Activated gamma-delta T cell treated with anti-CD3 and anti-CD28 coated beads, Interleukin-2, amount 50 U/mL, for 16 hours (primary cell): ENCODE measurements at regions not wholly inside any gene's neighbourhood (a gene's known extent, or its start where the extent isn't known, plus 50 kb on each side); places are given as distances from the start of the nearest gene placed in this dataset.

Experiments
- DNase-seq: peaks from one replicate; pipeline ENCODE4 v3.0.0-alpha.2; 2020; ENCODE audit warnings: low read depth

DNA sequence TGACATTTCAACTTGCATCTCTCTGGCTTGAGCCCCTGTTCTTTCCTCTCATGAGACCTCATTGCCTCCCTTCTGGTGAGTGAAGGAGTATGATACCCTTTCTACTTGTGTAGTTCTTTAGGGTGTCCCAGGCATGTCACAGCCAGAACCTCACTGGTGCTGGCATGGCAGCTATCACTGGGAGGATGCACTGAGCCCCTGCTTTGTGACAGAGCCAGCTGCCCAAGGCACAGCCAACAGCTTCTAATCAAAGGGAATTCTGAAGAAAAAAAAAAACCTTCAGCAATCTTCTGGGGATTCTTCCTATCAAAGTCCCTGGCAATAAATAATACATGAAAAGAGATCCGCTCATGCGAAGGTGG is 652.6 kb upstream of the KLF4 start:
- no peak for DNase-seq

DNA sequence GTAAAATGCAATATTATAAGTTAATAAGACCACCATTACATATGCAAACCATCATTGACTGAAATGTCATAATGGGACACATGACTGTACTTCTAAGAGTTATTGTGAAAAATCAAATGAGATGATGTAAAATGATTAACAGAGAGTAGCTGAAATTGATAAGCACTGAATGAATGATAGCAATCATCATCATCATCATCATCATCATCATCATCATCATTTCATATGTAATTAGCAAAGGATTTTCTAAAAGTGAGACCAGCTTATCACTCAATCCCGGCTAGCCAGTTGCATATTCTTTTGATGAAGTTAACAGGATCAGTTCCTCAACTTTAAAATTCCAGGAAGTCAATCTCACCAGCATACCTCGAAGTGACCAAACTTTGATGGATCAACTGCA is 650.3 kb upstream of the KLF4 start:
- DNase-seq: no peak

DNA sequence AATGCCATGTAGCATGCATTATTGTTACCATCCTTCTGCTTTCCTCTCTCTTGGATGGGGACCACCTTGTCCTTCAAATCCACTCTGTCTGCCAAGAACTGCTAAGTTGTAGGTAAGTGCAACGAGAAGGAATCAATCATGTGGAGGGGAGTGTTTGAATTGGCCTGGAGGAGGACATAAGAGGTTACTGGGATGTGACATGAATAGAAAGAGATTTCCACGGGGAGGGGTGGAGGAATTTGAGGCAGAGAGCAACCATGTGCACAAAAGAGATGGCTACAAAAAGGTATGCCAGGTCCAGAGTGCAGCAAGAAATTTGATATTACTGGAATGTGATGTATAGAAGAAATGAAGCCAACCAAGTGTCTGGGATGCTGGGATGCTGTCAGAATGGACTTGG is 648.9 kb upstream of the KLF4 start:
- no peak for DNase-seq

DNA sequence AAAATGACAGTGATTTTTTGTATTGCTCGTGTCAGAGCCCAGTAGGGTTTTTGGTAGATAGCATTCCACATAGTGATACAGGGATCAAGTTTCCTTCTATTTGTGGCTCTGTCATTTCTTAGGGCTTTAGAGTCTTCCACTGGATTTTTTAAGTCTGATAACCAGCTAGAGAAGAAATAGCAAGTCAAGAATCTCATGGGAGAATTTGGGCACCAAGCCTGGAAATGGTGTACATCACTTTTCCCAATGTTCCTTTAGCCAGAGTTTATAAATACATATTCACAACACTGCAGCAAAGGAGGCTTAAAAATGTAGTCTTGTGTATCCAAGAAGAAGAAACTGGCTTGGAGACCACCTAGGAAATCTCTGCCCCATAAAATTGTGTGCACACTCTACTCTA is 647.1 kb upstream of the KLF4 start:
- DNase-seq: no peak

DNA sequence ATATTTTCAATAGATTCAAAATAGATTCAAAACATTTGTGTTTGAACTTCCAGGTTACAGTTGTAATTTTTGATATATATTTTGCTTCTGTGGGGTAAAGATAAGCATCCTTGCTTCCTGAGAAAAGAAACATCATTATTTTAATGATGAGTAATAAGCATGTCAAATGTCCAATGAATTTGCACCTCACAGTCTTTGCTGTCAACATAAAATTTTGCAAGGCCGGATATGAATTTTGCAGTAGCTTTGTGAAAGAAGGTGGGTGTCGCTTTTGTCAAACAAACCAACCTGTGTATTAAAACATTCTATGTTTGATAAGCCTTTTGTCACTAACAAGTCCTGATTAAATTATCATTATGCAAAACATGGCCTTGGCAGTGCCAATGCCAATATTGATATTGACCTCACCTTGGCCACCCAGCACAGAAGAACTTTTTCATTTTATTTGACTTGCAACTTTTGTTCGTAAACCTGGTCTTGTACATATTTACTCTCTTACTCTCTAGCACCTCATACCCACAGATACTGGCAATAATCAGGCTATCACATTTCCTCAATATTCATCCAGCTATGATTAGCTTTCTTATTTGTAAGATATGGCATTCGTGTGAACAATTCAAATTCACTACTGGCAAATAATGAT is 645.0 kb upstream of the KLF4 start:
- DNase-seq: no peak

DNA sequence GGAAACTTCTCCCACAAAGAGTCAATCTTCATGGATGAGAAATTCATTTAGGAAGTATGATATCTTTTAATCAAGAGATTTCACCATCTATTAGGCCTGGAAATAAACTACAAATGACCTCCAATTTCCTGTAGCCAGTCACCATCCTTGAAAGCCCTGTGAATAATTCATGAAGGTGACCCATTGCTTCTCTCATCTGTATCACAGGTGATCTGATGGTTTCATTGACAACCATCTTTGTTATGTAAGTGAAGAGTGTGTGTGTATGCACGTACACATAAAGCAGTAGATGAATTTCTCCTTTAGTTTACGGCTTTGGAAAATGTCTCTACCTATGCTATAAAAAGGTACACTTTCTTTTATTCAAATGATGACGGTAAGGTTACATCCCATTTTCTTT is 644.1 kb upstream of the KLF4 start:
- no peak for DNase-seq

DNA sequence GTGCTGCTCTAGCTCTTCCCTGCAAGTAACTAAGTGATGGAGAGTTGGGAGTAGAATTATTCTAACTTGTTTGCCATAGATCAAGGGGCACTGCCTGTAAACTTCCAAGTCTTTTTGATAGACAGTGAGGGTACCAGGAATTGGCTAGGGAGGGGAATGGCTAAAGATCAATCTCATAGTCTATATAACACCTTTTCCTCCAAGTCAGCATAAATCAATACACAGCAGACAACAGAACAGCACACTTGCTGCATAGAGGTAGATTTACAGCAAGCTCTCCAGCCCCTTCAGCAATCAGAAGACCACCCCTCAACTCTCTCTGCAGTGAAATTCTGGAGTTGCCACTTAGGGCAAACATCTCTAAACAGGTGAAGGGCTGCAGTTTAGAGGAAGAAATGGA is 643.5 kb upstream of the KLF4 start:
- no peak for DNase-seq

DNA sequence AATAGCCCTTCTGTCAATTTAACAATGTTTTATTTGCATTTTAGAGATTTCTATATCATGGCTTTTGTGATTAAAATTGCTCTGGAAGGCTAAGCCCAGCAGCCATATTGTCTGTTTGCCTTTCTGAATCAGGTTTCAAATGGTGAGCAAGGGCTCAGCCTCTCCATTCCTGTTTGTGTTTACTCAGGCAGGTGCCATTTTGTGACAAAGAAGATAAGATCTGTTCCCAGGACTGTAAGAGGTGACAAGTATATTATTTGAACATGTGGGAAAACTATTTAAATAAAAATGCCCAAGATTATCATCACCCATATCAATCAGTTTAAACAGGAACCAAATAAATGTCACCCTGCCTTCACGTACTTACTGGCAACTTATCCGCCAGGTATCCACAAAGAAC is 641.3 kb upstream of the KLF4 start:
- DNase-seq: no peak

DNA sequence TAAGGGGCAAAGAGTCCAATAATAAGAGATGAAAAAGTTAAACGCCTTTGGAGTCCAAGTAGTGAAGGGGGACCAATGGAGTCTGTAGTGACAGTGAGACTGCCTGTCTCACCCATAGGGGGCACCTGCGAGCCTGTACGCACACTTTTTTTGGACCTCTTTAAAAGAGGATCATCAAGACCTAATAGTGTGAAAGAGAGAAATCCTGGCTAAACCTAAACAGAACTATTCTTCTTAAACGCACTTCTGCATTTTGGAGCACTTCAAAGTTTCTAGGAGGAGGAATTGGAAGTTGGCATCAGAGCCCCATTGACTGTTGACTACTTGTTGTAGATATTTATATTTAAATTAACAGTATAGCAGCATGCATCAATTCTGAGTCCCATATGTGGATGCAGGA is 636.1 kb upstream of the KLF4 start:
- DNase-seq: no peak

DNA sequence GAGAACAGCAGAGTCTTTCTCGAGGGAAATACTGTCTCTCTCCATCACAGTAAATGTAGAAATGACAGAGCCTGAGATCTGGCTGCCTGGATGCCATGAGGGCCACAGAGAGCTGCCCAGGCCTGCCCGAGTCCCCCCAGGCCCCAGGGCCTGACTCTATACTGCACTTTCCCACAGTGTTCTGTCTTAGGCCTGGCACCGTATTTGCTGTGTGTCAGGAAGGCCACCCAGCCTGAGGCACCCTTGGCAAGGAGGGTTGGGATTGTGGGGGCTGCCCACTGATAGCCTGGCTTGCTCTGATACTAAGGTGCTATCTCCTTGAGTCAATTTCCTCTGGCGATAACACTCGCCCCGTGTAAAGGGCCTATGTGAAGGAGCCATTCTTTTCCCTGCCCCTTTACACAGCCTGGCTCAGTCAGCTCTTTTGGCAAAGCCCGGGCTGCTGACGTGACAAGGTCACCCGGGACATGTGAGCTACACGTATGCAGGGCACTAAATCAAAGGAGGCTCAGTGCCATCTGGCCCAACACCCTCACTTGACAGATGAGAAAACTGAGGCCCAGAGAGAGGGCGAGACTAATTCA is 630.1 kb upstream of the KLF4 start:
- DNase-seq: no peak

DNA sequence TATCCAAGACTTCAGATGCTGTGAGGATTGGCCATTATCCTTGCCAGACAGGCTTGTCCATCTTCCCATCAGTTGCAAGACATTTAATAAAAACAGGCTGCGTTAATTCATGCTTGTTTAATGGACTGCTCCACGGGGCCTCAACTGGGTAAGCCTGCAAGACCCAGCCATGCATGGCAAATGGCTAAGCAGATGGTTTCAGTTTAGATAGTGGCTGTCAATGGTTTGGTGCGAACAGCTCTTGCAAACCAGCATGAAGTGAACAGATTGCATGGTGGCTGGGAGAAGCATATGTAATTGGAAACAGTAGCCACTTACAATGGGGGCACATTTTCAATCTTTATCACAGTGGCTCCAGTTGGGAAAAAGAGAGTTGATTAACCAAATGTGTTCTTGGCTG is 628.2 kb upstream of the KLF4 start:
- DNase-seq: no peak

DNA sequence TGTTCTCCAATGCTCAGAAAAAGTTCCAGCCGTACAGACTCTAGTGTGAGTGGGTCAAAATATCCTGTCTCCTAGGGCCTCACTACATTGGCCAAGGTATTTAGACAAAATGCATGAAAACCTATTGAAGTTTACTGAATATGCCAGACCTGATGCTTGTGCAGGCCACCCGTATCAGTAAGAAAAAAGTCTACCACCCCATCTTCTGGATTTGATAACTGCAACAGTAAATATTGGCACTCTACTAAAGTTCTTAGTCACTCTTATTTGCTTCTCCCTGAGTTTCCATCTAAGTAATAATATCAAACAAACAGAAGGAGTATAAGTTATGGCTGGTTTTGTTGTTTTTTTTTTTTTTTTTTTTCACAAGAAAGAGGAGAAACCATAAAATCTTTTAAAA is 627.7 kb upstream of the KLF4 start:
- DNase-seq: no peak

DNA sequence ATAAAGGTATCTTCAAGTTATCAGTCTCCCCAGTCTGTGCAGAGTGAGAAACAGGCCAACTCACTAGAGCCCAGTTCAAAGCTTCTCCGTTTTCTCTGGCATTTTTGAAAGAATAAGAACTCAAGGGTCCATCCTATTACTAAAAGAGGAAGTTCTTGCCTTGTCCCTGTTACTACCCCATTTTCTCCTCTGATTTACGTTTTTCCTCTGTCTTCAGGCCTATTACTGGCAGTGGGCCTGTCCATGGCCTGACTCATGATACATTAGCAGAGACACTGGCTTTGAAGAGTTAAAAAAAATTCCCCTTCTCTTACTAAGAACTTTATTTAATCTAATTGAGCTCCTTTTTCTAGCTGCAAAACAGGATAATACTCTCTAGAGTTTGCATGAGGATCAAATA is 624.0 kb upstream of the KLF4 start:
- no peak for DNase-seq

DNA sequence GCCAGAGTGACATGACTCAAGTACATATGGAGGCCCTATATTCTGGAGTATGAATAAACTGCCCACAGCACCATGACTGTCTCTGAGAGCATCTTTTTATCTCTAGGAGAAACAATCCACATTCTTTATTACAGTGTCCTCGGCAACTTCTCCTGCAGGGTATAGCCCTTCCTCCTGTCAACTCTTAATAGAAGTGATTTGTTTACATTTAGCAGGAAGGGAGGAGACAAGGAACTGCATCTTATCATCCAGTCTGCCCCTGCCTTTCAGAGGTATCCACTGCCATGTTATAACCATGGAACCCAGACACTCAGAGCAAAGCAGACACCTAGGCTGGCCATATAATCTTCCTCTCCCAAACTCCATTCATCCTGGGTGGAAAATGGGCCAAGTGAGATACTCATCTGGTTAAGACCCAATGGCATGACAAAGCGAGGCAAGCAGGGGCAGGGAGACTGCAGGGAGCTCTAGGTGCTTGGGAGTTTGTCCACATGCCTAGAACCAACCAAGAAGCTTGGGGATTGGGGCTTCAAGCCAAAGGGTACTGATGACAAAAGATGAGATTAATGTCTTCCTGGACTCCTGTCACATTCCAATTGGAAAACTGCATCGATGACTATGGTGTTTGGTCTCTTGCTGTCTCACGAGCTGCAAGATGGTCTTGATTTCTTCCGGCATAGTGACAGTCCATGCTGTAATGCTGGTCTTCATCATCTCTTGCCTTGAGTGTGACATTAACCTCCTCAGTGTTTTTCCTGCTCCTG is 620.5 kb upstream of the KLF4 start:
- DNase-seq: no peak

DNA sequence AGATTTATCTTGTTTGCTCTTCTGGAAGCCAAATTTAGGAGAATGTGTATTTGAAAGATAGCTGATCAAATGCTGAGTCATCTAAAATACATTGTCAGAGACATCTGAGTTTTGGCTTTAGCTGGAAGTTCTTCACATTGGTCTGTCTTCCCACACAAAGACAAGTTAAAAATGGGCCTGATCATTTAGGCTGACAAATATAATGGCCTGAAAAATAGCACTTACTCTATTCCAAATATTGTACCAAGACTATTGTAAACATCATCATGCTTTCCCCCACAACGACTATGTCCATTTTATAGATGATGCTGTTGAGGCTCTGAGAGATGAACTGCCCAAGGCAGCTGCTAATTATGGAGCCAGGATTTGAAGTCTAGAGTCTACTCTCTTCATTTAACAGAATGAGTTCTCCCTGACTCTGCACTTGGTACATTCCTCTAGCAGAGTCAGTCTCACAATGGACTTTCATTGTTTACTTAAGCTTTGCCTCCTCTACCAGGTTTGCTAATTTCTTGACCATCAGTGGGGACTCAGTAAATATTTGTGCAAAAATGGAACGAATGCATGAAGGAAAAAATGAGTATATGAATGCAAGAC is 619.4 kb upstream of the KLF4 start:
- DNase-seq: no peak

DNA sequence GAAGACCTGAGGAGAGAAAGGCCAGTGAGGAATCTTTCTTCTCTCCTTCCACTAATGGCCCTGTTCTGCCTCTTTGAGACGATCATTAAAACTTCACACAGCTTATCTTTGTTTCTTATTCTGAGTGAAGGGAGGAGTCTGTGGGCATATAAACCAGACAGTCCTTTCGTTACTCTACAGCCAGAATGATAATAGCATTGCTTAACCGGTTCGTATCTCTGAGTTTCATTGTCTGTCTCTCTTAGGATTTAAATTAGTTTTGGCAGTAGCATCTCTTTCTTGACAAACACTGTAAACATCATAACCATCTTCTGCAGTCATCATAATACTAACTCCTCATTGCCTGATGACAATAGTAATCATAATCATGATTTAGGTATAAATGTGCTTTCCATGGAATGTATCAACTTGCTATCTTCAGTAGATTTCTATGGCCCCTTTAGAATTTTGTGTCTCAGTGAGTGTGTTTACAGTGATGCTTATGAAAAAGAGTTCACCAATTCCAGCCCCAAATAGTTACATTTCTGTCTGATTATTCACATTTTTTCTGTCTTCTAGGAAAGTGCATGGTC is 618.8 kb upstream of the KLF4 start:
- DNase-seq: no peak

DNA sequence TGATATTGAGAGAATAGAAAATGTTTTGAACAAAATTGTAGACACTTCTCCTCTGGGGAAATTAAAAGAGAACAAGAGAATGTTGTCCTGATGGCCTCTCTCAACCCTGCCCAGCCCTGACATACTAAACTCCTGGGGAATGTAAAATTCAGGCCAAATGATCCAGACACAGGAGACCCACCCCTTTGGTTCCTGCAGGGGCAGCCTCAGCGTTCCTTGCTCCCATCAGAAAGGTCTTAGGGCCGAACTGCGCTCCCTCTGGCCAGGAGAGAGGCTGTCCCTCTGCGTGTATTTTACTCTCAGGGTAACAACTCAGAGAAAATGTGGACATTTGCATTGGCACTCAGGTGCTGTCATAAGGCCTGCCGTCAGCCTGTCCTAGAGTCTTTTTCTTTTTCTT is 616.3 kb upstream of the KLF4 start:
- no peak for DNase-seq

DNA sequence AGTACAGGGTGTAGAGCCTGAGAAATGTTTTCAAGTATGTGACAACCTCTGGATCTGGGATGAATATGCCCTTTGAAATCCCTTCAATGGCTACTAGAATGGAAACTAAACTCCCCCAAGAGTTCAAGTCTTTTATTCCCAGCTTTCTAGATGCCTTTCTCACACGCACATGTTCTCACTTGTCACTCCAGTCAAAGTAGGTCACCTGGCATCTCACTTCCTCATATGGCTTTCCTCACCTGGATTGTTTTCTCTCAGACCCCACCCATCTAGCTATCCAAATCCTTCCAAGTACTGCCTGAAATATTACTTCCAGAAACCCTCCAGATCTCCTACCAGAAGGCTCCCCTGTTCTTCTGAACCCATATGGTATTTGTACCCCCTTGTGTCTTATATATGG is 615.4 kb upstream of the KLF4 start:
- DNase-seq: no peak

DNA sequence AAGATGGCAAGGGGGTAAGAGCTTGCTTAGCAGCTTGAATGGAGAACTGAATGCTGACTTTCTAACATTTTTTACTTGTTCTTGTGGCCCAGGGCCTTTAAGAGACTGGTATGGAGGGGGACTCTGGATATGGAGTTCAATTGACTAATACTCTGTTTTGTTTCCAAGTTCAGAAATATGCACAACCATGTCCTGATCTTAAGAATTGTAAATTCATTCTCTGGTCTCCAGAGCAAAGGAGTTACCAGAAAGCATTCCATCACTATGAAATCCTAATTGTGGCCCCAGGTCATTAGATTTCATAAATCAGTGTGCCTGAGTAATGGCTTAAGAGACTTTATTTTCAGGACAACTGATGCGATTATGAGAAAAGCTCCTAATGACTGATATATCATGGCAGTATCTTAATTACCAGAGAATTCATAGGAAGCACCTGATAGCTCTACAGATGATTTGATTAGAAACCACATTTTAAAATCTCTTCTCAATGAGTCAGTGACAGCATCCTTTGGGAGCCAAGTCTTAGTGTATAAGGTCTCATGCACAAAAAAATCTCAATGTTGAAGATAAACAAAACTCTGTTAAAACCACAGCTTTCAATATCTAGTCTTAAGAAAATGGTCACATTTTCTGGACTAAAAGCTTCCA is 613.6 kb upstream of the KLF4 start:
- DNase-seq: no peak

DNA sequence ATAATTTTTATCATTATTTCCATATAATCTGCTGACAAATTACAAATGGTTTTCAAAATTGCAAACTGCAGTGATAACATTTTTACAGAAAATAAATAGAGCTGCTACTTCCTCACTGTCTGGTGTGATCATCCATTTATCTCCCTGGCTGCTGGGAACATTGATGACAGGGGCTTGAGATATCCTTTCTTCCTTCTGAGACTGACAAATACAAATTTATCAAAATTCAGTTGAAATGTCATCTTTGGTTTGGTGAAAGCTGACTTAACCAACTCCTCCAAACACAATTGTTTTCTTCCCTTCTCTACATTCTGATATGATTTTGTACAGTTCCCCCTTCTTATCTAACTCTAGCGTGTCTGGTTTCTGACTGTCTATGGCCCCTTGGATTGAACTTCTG is 611.8 kb upstream of the KLF4 start:
- DNase-seq: no peak

DNA sequence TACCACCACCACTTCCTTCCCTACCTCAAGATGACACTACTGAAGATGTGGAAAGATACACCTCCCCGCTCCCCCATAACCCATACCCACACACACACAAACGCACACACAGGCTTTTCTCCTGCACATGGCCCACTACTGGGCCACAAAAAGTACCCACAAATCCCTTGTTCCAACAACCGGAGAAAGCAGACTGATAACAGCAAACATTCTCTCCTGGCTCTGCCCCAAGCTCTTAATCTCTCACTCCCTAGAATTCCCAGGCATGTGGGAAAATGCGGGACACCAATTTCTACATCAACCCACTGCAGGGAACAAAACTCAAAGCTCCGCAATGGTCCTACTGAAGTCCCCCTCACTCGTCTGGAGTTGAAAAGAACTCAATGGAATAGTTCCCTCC is 611.0 kb upstream of the KLF4 start:
- no peak for DNase-seq

DNA sequence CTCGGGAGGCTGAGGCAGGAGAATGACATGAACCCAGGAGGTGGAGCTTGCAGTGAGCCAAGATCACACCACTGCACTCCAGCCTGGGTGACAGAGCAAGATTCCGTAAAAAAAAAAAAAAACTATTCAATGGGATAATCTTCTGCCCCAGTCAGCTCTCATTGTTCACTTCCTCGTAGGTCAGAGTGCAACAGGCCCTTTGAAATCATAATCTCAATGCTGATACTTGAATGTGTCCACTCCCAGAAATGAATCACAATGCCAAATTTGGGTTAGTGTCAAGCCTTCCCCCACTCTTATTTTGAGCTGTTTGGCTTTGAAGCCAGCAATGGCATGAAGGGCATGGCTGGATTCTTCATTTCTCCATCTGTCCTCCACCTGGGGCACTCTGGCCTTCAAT is 610.3 kb upstream of the KLF4 start:
- DNase-seq: no peak

DNA sequence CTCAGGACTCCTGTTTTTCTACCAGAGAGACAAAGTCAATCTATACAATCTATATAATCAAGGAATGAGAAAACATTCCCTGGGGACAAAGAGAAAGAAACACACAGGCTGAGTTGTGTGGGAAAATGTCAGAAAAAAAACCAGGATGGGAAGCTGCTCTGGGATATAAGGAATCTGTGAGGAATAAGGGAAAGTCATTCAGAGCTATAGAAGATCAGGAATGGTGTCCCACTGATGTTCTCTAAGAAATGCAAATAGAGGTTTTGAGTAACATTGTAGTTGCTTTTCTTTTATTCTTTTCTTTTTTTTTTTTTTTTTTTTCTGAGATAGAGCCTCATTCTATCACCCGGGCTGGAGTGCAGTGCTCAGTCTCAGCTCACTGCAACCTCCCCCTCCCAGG is 605.9 kb upstream of the KLF4 start:
- no peak for DNase-seq
